Adrenal gland (tissue), 9 donors: ENCODE measurements at regions not wholly inside any gene's neighbourhood (a gene's known extent, or its start where the extent isn't known, plus 50 kb on each side); places are given as distances from the start of the nearest gene placed in this dataset.

Source experiments
- DNase-seq, 7 donors: peaks; one replicate each; pipeline ENCODE4 v3.0.0-alpha.2; 2019 to 2020
- H3K27ac ChIP-seq, 5 donors: fragments of 200-600 bp; sonication (generic) in 4 of 5; 1 replicate in 3 of 5; 2 replicates in 2 of 5; pipeline versions ENCODE4 v1.5.1 to v1.8.0; 2016 to 2020; ENCODE audit warnings: mild to moderate bottlenecking in 1 of 5
- H3K27me3 ChIP-seq: fragments of 200-600 bp; 2 replicates; pipeline ENCODE4 v1.8.0; 2021
- H3K36me3 ChIP-seq, 2 donors: fragments of 200-600 bp; replicated peaks in 1 of 2; 1 replicate in 1 of 2; 2 replicates in 1 of 2; pipeline versions ENCODE4 v1.5.1 to v1.8.0; 2018 to 2022
- H3K4me1 ChIP-seq, 2 donors: fragments of 200-600 bp; replicated peaks in 1 of 2; 1 replicate in 1 of 2; 2 replicates in 1 of 2; pipeline versions ENCODE4 v1.5.1 to v1.8.0; 2018 to 2021
- H3K4me3 ChIP-seq, 4 donors: fragments of 200-600 bp; sonication (generic) in 3 of 4; one replicate each; pipeline ENCODE4 v1.5.1; 2016 to 2018
- H3K9me3 ChIP-seq, 3 donors: fragments of 200-600 bp; sonication (generic) in 1 of 3; replicated peaks in 1 of 3; 1 replicate in 2 of 3; 2 replicates in 1 of 3; pipeline versions ENCODE4 v1.5.1 to v1.8.0; 2016 to 2021
- CTCF ChIP-seq, 6 experiments: fragments of 450-650 bp in 4 of 6; fragments of 200-600 bp in 2 of 6; sonication (generic) in 1 of 6; IDR thresholded peaks; 1 replicate in 5 of 6; 2 replicates in 1 of 6; pipeline versions ENCODE4 v1.5.1 to v1.8.0; 2016 to 2021; ENCODE audit warnings: antibody characterized with exemption in 6 of 6, mild to moderate bottlenecking in 2 of 6, moderate library complexity in 1 of 6
- POLR2A ChIP-seq, 2 donors: fragments of 450-650 bp; IDR thresholded peaks; one replicate each; pipeline ENCODE4 v1.6.1; 2017; ENCODE audit warnings: antibody characterized with exemption in 2 of 2, mild to moderate bottlenecking in 2 of 2, moderate library complexity in 1 of 2
- WGBS, 4 donors: extraction: QIAGEN DNeasy Blood & Tissue Kit in 2 of 4; methylation state at CpG; one replicate each; pipeline versions ENCODE4 v1.1.5 to v1.1.7; 2013 to 2017; 5-methylcytosine and 5-hydroxymethylcytosine counted together
- intact Hi-C, 2 donors: fragments of 100-400 bp; cut with DNase I; formaldehyde crosslinking; loops; one replicate each; pipeline versions ENCODE4 v1.14.1 to v1.15.0; 2022 to 2023
- donor health status: healthy with polysubstance abuse.
- donor health status: Bipolar disorder and iron deficiency.
- donor health status: DM: yes; HTN: yes; CAD: no.
- donor health status: DM: no; HTN: no; CAD: no.
- donor health status: DM: no; HTN: no; CAD: no.

- 84 to 97% (median 93%) methylated on average over 4 of the region's 4 CpGs for WGBS, 4 donors
- no peak overlapping the region for H3K27ac ChIP-seq
Measured at GRCh38 chr14:71508901-71509300, 423.3 kb upstream of the RGS6 start.

GRCh38 chr14:71511152-71511551 is 421.1 kb upstream of the RGS6 start:
- H3K9me3 ChIP-seq, result no peaks in the 10 kb centered on the region
- H3K4me3 ChIP-seq, result no peak overlapping the region
- H3K27ac ChIP-seq, result no peak overlapping the region
- no peaks in the 10 kb centered on the region for H3K27me3 ChIP-seq
- DNase-seq, result no peak
- intact Hi-C loops, result no loop called here
- H3K4me1 ChIP-seq, result no peaks in the 10 kb centered on the region
- no peaks in the 10 kb centered on the region for H3K36me3 ChIP-seq
- TF ChIP-seq CTCF (IDR thresholded peaks at IDR 0.05), result no peak
- TF ChIP-seq POLR2A (IDR thresholded peaks at IDR 0.05), result no peak
- 94 to 98% (median 97%) methylated on average over 2 of the region's 2 CpGs for WGBS, 4 donors

More at GRCh38 chr14:71508901-71509300, 423.3 kb upstream of the RGS6 start:
- Histone ChIP-seq H3K27me3 (no peaks in the 10 kb centered on the region), H3K9me3 (no peaks in the 10 kb centered on the region), H3K4me1 (no peaks in the 10 kb centered on the region), H3K4me3 (no peak overlapping the region), H3K36me3 (no peaks in the 10 kb centered on the region)
- DNase-seq, result no peak
- intact Hi-C loops, result no loop called here
- TF ChIP-seq CTCF (IDR thresholded peaks at IDR 0.05) (no peak), POLR2A (IDR thresholded peaks at IDR 0.05) (no peak)

GRCh38 chr14:71514941-71515919 is 417.0 kb upstream of the RGS6 start:
- DNase-seq, result no peak
- Histone ChIP-seq H3K27ac (no peak overlapping the region), H3K9me3 (no peaks in the 10 kb centered on the region), H3K27me3 (no peaks in the 10 kb centered on the region), H3K4me3 (no peak overlapping the region), H3K4me1 (no peaks in the 10 kb centered on the region), H3K36me3 (no peaks in the 10 kb centered on the region)
- no peak for TF ChIP-seq CTCF (IDR thresholded peaks at IDR 0.05)
- 90 to 94% (median 93%) methylated on average over 8 of the region's 8 CpGs for WGBS, 4 donors
- intact Hi-C loops, result no loop called here

- Histone ChIP-seq H3K4me3 (no peak overlapping the region), H3K36me3 (no peaks in the 10 kb centered on the region), H3K9me3 (no peaks in the 10 kb centered on the region), H3K27ac (no peak overlapping the region), H3K27me3 (no peaks in the 10 kb centered on the region), H3K4me1 (no peaks in the 10 kb centered on the region)
- WGBS, 4 donors, result 94 to 100% (median 97%) methylated on average over 3 of the region's 3 CpGs
- intact Hi-C loops, result no loop called here
- no peak for DNase-seq
- no peak for TF ChIP-seq POLR2A (IDR thresholded peaks at IDR 0.05)
- no peak for TF ChIP-seq CTCF (IDR thresholded peaks at IDR 0.05)
Measured at GRCh38 chr14:71521238-71522135, 410.7 kb upstream of the RGS6 start.
